Duodenal mucosa (tissue), 2 donors: ENCODE measurements at regions not wholly inside any gene's neighbourhood (a gene's known extent, or its start where the extent isn't known, plus 50 kb on each side); places are given as distances from the start of the nearest gene placed in this dataset.

Experiments used
- H3K27ac ChIP-seq: one replicate; pipeline ENCODE4 v1.7.0; 2013; ENCODE audit warnings: low read depth, low read length
- H3K27me3 ChIP-seq, 2 donors: one replicate each; pipeline ENCODE4 v1.7.0; 2013; ENCODE audit warnings: low read length in 2 of 2, control low read depth in 1 of 2; ENCODE audit not compliant: insufficient read depth in 2 of 2, control insufficient read depth in 1 of 2
- H3K36me3 ChIP-seq, 2 donors: one replicate each; pipeline ENCODE4 v1.7.0; 2013; ENCODE audit warnings: low read length in 2 of 2, control low read depth in 1 of 2; ENCODE audit not compliant: insufficient read depth in 2 of 2, control insufficient read depth in 1 of 2
- H3K4me1 ChIP-seq, 2 donors: one replicate each; pipeline ENCODE4 v1.7.0; 2013; ENCODE audit warnings: low read length in 2 of 2, control low read depth in 1 of 2; ENCODE audit not compliant: insufficient read depth in 2 of 2, control insufficient read depth in 1 of 2
- H3K4me3 ChIP-seq, 2 donors: one replicate each; pipeline ENCODE4 v1.7.0; 2013; ENCODE audit warnings: low read length in 2 of 2, low read depth in 1 of 2
- H3K9ac ChIP-seq, 2 donors: one replicate each; pipeline ENCODE4 v1.7.0; 2013; ENCODE audit warnings: low read length in 2 of 2, low read depth in 1 of 2
- H3K9me3 ChIP-seq, 2 donors: one replicate each; pipeline ENCODE4 v1.7.0; 2013; ENCODE audit warnings: low read length in 2 of 2, control low read depth in 1 of 2; ENCODE audit not compliant: control insufficient read depth in 1 of 2

GRCh38 chr13:43996221-43996620 lies 116.5 kb downstream of the LACC1 start:
- Histone ChIP-seq H3K9me3 (peaks cover 15 to 18% of the 10 kb centered on the region in 2 donors), H3K4me1 (peaks cover 0 to 6% of the 10 kb centered on the region in 2 donors), H3K4me3 (no peak overlapping the region), H3K9ac (no peak overlapping the region), H3K27me3 (peaks cover 0 to 1% of the 10 kb centered on the region in 2 donors), H3K36me3 (no peaks in the 10 kb centered on the region), H3K27ac (no peak overlapping the region)

GRCh38 chr13:44003481-44003880 lies 123.8 kb downstream of the LACC1 start:
- Histone ChIP-seq H3K36me3 (no peaks in the 10 kb centered on the region), H3K9me3 (peaks cover 0 to 4% of the 10 kb centered on the region in 2 donors), H3K4me1 (no peaks in the 10 kb centered on the region), H3K9ac (no peak overlapping the region), H3K4me3 (no peak overlapping the region), H3K27ac (no peak overlapping the region), H3K27me3 (no peaks in the 10 kb centered on the region)

- Histone ChIP-seq H3K27ac (no peak overlapping the region), H3K36me3 (no peaks in the 10 kb centered on the region), H3K4me1 (no peaks in the 10 kb centered on the region)
These were observed 125.2 kb downstream of the LACC1 start for GRCh38 chr13:44004878-44005277.

GRCh38 chr13:44007451-44007850 lies 127.7 kb downstream of the LACC1 start:
- peaks cover 0 to 4% of the 10 kb centered on the region in 2 donors for H3K9me3 ChIP-seq
- no peaks in the 10 kb centered on the region for H3K27me3 ChIP-seq
- H3K9ac ChIP-seq = no peak overlapping the region
- H3K4me3 ChIP-seq = no peak overlapping the region
- H3K27ac ChIP-seq = no peak overlapping the region
- H3K4me1 ChIP-seq = no peaks in the 10 kb centered on the region
- no peaks in the 10 kb centered on the region for H3K36me3 ChIP-seq

More at GRCh38 chr13:44004878-44005277, 125.2 kb downstream of the LACC1 start:
- H3K9me3 ChIP-seq = peaks cover 0 to 4% of the 10 kb centered on the region in 2 donors
- H3K27me3 ChIP-seq = no peaks in the 10 kb centered on the region
- H3K4me3 ChIP-seq = no peak overlapping the region
- no peak overlapping the region for H3K9ac ChIP-seq

GRCh38 chr13:44011036-44011435 lies 131.3 kb downstream of the LACC1 start:
- Histone ChIP-seq H3K36me3 (no peaks in the 10 kb centered on the region), H3K27me3 (no peaks in the 10 kb centered on the region), H3K4me3 (no peak overlapping the region), H3K9ac (no peak overlapping the region), H3K9me3 (peaks cover 0 to 4% of the 10 kb centered on the region in 2 donors), H3K27ac (no peak overlapping the region), H3K4me1 (no peaks in the 10 kb centered on the region)

GRCh38 chr13:44012910-44013757 lies 133.4 kb downstream of the LACC1 start:
- H3K4me3 ChIP-seq = no peak overlapping the region
- H3K36me3 ChIP-seq = no peaks in the 10 kb centered on the region
- no peak overlapping the region for H3K9ac ChIP-seq
- H3K4me1 ChIP-seq = no peaks in the 10 kb centered on the region
- no peaks in the 10 kb centered on the region for H3K27me3 ChIP-seq
- H3K9me3 ChIP-seq = no peaks in the 10 kb centered on the region
- H3K27ac ChIP-seq = no peak overlapping the region

GRCh38 chr13:44013758-44014291 lies 134.1 kb downstream of the LACC1 start:
- Histone ChIP-seq H3K27ac (no peak overlapping the region), H3K4me1 (no peaks in the 10 kb centered on the region), H3K9ac (no peak overlapping the region), H3K27me3 (no peaks in the 10 kb centered on the region), H3K36me3 (no peaks in the 10 kb centered on the region), H3K4me3 (no peak overlapping the region), H3K9me3 (no peaks in the 10 kb centered on the region)

- H3K27ac ChIP-seq = no peak overlapping the region
- H3K4me3 ChIP-seq = no peak overlapping the region
- H3K4me1 ChIP-seq = no peaks in the 10 kb centered on the region
- no peaks in the 10 kb centered on the region for H3K9me3 ChIP-seq
- no peak overlapping the region for H3K9ac ChIP-seq
- no peaks in the 10 kb centered on the region for H3K27me3 ChIP-seq
- H3K36me3 ChIP-seq = no peaks in the 10 kb centered on the region
These were observed 134.8 kb downstream of the LACC1 start for GRCh38 chr13:44014501-44014900.

- no peaks in the 10 kb centered on the region for H3K9me3 ChIP-seq
- H3K4me1 ChIP-seq = no peaks in the 10 kb centered on the region
- H3K27me3 ChIP-seq = no peaks in the 10 kb centered on the region
- H3K4me3 ChIP-seq = no peak overlapping the region
- H3K27ac ChIP-seq = no peak overlapping the region
- H3K36me3 ChIP-seq = no peaks in the 10 kb centered on the region
- H3K9ac ChIP-seq = no peak overlapping the region
These were observed 135.4 kb downstream of the LACC1 start for GRCh38 chr13:44015118-44015517.

GRCh38 chr13:44015811-44016210 lies 136.1 kb downstream of the LACC1 start:
- no peaks in the 10 kb centered on the region for H3K27me3 ChIP-seq
- H3K9me3 ChIP-seq = no peaks in the 10 kb centered on the region

More at GRCh38 chr13:44015811-44016210, 136.1 kb downstream of the LACC1 start:
- Histone ChIP-seq H3K36me3 (no peaks in the 10 kb centered on the region), H3K4me3 (no peak overlapping the region), H3K4me1 (no peaks in the 10 kb centered on the region), H3K9ac (no peak overlapping the region), H3K27ac (no peak overlapping the region)
